GM18498 (cell line): ENCODE measurements at regions not wholly inside any gene's neighbourhood (a gene's known extent, or its start where the extent isn't known, plus 50 kb on each side); places are given as distances from the start of the nearest gene placed in this dataset.
"Not testable (repeated sequence)": the region's sequence is repeated elsewhere in the genome, so short reads cannot be mapped to it uniquely, and the experiment has no call there.

ENCODE experiments used
- ATAC-seq: cut with Tn5 transposase; IDR thresholded peaks from one replicate; pipeline ENCODE4 v1.9.1; 2021; ENCODE audit warnings: mild to moderate bottlenecking, moderate library complexity; ENCODE audit not compliant: unreplicated experiment

GRCh38 chr9:38259056-38259455, 133.4 kb upstream of the ALDH1B1 start:
- no peak for ATAC-seq

GRCh38 chr9:38257626-38258215, 134.8 kb upstream of the ALDH1B1 start:
- no peak for ATAC-seq

GRCh38 chr9:38256461-38256860, 136.0 kb upstream of the ALDH1B1 start:
- no peak for ATAC-seq

- ATAC-seq = no peak
These were observed 136.9 kb upstream of the ALDH1B1 start for GRCh38 chr9:38255599-38255998.

GRCh38 chr9:38254756-38255155, 137.7 kb upstream of the ALDH1B1 start:
- no peak for ATAC-seq

- no peak for ATAC-seq
These were observed 138.4 kb upstream of the ALDH1B1 start for GRCh38 chr9:38254151-38254550.

- no peak for ATAC-seq
These were observed 139.3 kb upstream of the ALDH1B1 start for GRCh38 chr9:38253200-38253599.

- no peak for ATAC-seq
These were observed 141.3 kb upstream of the ALDH1B1 start for GRCh38 chr9:38251036-38251860.

- ATAC-seq = no peak
These were observed 142.0 kb upstream of the ALDH1B1 start for GRCh38 chr9:38250279-38251035.

- ATAC-seq = no peak
These were observed 142.8 kb upstream of the ALDH1B1 start for GRCh38 chr9:38249587-38250210.

- no peak for ATAC-seq
These were observed 143.5 kb upstream of the ALDH1B1 start for GRCh38 chr9:38249049-38249448.

- no peak for ATAC-seq
These were observed 145.7 kb upstream of the ALDH1B1 start for GRCh38 chr9:38246833-38247232.

- ATAC-seq = no peak
These were observed 147.5 kb upstream of the ALDH1B1 start for GRCh38 chr9:38244971-38245370.

GRCh38 chr9:38243993-38244392, 148.5 kb upstream of the ALDH1B1 start:
- no peak for ATAC-seq

GRCh38 chr9:38242151-38242550, 150.4 kb upstream of the ALDH1B1 start:
- ATAC-seq = not testable (repeated sequence)

GRCh38 chr9:38240051-38240450, 152.5 kb upstream of the ALDH1B1 start:
- no peak for ATAC-seq

GRCh38 chr9:38235244-38235643, 157.3 kb upstream of the ALDH1B1 start:
- ATAC-seq = no peak

- no peak for ATAC-seq
These were observed 157.9 kb upstream of the ALDH1B1 start for GRCh38 chr9:38234479-38235170.

GRCh38 chr9:38233796-38234355, 158.6 kb upstream of the ALDH1B1 start:
- no peak for ATAC-seq

- ATAC-seq = no peak
These were observed 159.2 kb upstream of the ALDH1B1 start for GRCh38 chr9:38233343-38233742.
